Gastroesophageal sphincter (tissue), 4 donors: ENCODE measurements at regions not wholly inside any gene's neighbourhood (a gene's known extent, or its start where the extent isn't known, plus 50 kb on each side); places are given as distances from the start of the nearest gene placed in this dataset.
A peak's percentile ranks its signal among the peaks of the same experiment; 100 is the strongest.

Experiments
- ATAC-seq: fragments of 150-250 bp; one replicate; pipeline ENCODE4 v1.9.1; 2016; ENCODE audit warnings: mild to moderate bottlenecking, moderate library complexity
- H3K27ac ChIP-seq, 4 donors: fragments of 200-600 bp; sonication (generic) in 3 of 4; 1 replicate in 3 of 4; 2 replicates in 1 of 4; pipeline ENCODE4 v1.5.1; 2016 to 2019
- H3K27me3 ChIP-seq: fragments of 200-600 bp; sonication (generic); one replicate; pipeline ENCODE4 v1.5.1; 2019
- H3K36me3 ChIP-seq, 2 donors: fragments of 200-600 bp; sonication (generic); one replicate each; pipeline ENCODE4 v1.5.1; 2019; ENCODE audit warnings: control low read depth in 1 of 2
- H3K4me1 ChIP-seq, 3 donors: fragments of 200-600 bp; sonication (generic); 1 replicate in 2 of 3; 2 replicates in 1 of 3; pipeline ENCODE4 v1.5.1; 2016 to 2019; ENCODE audit warnings: control low read depth in 2 of 3
- H3K4me3 ChIP-seq, 2 donors: fragments of 200-600 bp; sonication (generic); one replicate each; pipeline ENCODE4 v1.5.1; 2019; ENCODE audit warnings: mild to moderate bottlenecking in 1 of 2, moderate library complexity in 1 of 2
- H3K9me3 ChIP-seq, 3 donors: fragments of 200-600 bp; sonication (generic); one replicate each; pipeline ENCODE4 v1.5.1; 2017 to 2019; ENCODE audit warnings: control low read depth in 2 of 3
- EP300 ChIP-seq: sonication (generic); formaldehyde crosslinking; IDR thresholded peaks from one replicate; pipeline ENCODE4 v1.6.1; 2017; ENCODE audit warnings: antibody characterized with exemption, mild to moderate bottlenecking
- POLR2A ChIP-seq, 2 donors: fragments of 450-650 bp; IDR thresholded peaks; one replicate each; pipeline ENCODE4 v1.6.1; 2017; ENCODE audit warnings: antibody characterized with exemption in 2 of 2, mild to moderate bottlenecking in 2 of 2, moderate library complexity in 1 of 2
- POLR2AphosphoS5 ChIP-seq: sonication (generic); formaldehyde crosslinking; IDR thresholded peaks from one replicate; pipeline ENCODE4 v1.6.1; 2017; ENCODE audit warnings: antibody characterized with exemption
- WGBS, 2 donors: methylation state at CpG; one replicate each; pipeline ENCODE4 v1.1.5; 2018; ENCODE audit warnings: low coverage in 1 of 2; 5-methylcytosine and 5-hydroxymethylcytosine counted together
- TF ChIP-seq, protein P1 (sequence below), 4 experiments: fragments of 200-600 bp in 2 of 4; fragments of 450-650 bp in 2 of 4; sonication (generic) in 1 of 4; IDR thresholded peaks; one replicate each; pipeline ENCODE4 v1.5.1; 2017 to 2019; ENCODE audit warnings: antibody characterized with exemption in 4 of 4, mild to moderate bottlenecking in 2 of 4, moderate library complexity in 2 of 4

GRCh38 chr1:203404546-203404945 lies 53.6 kb upstream of the FMOD start:
- TF ChIP-seq, protein P1, sequence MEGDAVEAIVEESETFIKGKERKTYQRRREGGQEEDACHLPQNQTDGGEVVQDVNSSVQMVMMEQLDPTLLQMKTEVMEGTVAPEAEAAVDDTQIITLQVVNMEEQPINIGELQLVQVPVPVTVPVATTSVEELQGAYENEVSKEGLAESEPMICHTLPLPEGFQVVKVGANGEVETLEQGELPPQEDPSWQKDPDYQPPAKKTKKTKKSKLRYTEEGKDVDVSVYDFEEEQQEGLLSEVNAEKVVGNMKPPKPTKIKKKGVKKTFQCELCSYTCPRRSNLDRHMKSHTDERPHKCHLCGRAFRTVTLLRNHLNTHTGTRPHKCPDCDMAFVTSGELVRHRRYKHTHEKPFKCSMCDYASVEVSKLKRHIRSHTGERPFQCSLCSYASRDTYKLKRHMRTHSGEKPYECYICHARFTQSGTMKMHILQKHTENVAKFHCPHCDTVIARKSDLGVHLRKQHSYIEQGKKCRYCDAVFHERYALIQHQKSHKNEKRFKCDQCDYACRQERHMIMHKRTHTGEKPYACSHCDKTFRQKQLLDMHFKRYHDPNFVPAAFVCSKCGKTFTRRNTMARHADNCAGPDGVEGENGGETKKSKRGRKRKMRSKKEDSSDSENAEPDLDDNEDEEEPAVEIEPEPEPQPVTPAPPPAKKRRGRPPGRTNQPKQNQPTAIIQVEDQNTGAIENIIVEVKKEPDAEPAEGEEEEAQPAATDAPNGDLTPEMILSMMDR (IDR thresholded peaks at IDR 0.05) = no peak
- no peak for TF ChIP-seq EP300
- no peak for TF ChIP-seq POLR2A (IDR thresholded peaks at IDR 0.05)
- no peak for TF ChIP-seq POLR2AphosphoS5
- Histone ChIP-seq H3K4me3 (no peak overlapping the region), H3K36me3 (no peaks in the 10 kb centered on the region), H3K27me3 (no peaks in the 10 kb centered on the region), H3K27ac (peak overlapping the region in 3 of 4 donors; percentile 81 to 86 (median 83)), H3K4me1 (peaks cover 6 to 86% (median 37%) of the 10 kb centered on the region in 3 donors), H3K9me3 (no peaks in the 10 kb centered on the region)
- WGBS, 2 donors = 83 to 97% methylated on average over 1 to 3 of the region's 3 CpGs
- ATAC-seq = no peak

- TF ChIP-seq, protein P1 (IDR thresholded peaks at IDR 0.05) = no peak
- no peak for TF ChIP-seq POLR2A (IDR thresholded peaks at IDR 0.05)
- TF ChIP-seq EP300 = no peak
- TF ChIP-seq POLR2AphosphoS5 = no peak
- Histone ChIP-seq H3K4me3 (no peak overlapping the region), H3K9me3 (no peaks in the 10 kb centered on the region), H3K27ac (peak overlapping the region; percentile 73 to 86 (median 82)), H3K36me3 (no peaks in the 10 kb centered on the region), H3K27me3 (no peaks in the 10 kb centered on the region), H3K4me1 (peaks cover 6 to 98% (median 45%) of the 10 kb centered on the region in 3 donors)
- 26 to 51% methylated on average over 3 of the region's 5 CpGs for WGBS, 2 donors
- peak; percentile 10 for ATAC-seq
These were observed 54.9 kb upstream of the FMOD start for GRCh38 chr1:203405703-203406438.

GRCh38 chr1:203406446-203407045 lies 55.6 kb upstream of the FMOD start:
- H3K36me3 ChIP-seq = no peaks in the 10 kb centered on the region
- peak overlapping the region; percentile 73 to 86 (median 82) for H3K27ac ChIP-seq
- peaks cover 0 to 2% (median 0%) of the 10 kb centered on the region in 3 donors for H3K9me3 ChIP-seq
- 8% methylated on average over 7 of the region's 7 CpGs; no CpG with 5 or more reads in 1 of the 2 donors for WGBS, 2 donors
- H3K4me3 ChIP-seq = no peak overlapping the region
- peaks cover 6 to 91% (median 45%) of the 10 kb centered on the region in 3 donors for H3K4me1 ChIP-seq
- H3K27me3 ChIP-seq = no peaks in the 10 kb centered on the region
- peak; percentile 56 for ATAC-seq
- TF ChIP-seq, protein P1 (IDR thresholded peaks at IDR 0.05) = no peak
- no peak for TF ChIP-seq EP300
- TF ChIP-seq POLR2AphosphoS5 = no peak
- TF ChIP-seq POLR2A (IDR thresholded peaks at IDR 0.05) = no peak

DNA sequence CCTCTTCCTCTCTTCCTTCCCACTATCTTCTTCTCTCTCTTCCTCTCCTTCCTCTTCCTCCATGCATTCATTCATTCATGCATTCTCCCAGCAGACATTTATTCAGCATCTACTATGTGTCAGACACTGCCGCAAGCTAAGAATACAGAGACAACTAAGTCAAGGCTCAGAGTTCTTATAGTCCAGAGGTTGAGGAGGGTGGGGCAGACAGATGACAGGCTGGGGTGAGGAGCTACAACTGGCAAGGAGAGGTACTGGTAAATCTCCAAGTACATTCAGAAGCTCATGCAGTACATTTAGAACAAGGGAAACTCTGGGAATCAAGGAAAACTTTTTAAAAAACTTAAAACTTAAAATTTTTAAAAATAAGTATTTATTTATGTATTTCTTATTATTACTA lies 56.4 kb upstream of the FMOD start:
- peaks cover 4 to 84% (median 40%) of the 10 kb centered on the region in 3 donors for H3K4me1 ChIP-seq
- peaks cover 0 to 8% (median 0%) of the 10 kb centered on the region in 3 donors for H3K9me3 ChIP-seq
- H3K27me3 ChIP-seq = no peaks in the 10 kb centered on the region
- no peak for ATAC-seq
- no peak for TF ChIP-seq POLR2AphosphoS5
- TF ChIP-seq POLR2A (IDR thresholded peaks at IDR 0.05) = no peak
- TF ChIP-seq, protein P1 (IDR thresholded peaks at IDR 0.05) = no peak
- TF ChIP-seq EP300 = no peak
- H3K27ac ChIP-seq = peak overlapping the region; percentile 73 to 86 (median 82)
- no peak overlapping the region for H3K4me3 ChIP-seq
- H3K36me3 ChIP-seq = no peaks in the 10 kb centered on the region
- WGBS, 2 donors = 71% methylated on average over 1 of the region's 1 CpG; no CpG with 5 or more reads in 1 of the 2 donors
